NCI-H1092 (cell line): ENCODE measurements at regions not wholly inside any gene's neighbourhood (a gene's known extent, or its start where the extent isn't known, plus 50 kb on each side); places are given as distances from the start of the nearest gene placed in this dataset.

Experiments
- DNase-seq: peaks from one replicate; lab custom pipeline; 2025; lab: John Stamatoyannopoulos, UW

DNA sequence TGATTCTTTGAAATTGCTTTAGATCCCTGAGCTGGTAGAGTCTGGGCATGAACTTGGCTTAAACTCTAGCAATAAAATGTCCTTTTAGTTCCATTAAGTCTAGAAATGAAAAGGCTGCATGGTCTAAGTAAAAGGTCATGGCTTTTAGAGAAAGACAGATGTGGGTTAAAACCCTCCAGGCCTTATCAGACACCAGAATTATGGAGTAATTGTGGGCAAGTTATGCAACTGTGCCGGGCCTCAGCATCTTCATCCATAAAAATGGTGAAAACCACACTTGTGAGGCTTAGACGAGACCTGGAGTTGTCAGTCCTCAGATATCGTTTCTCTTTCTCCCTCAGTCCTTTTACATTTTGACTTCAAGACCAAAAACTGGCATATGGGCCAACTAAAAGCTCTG, 597.9 kb upstream of the KIRREL3 start:
- DNase-seq, result no peak

DNA sequence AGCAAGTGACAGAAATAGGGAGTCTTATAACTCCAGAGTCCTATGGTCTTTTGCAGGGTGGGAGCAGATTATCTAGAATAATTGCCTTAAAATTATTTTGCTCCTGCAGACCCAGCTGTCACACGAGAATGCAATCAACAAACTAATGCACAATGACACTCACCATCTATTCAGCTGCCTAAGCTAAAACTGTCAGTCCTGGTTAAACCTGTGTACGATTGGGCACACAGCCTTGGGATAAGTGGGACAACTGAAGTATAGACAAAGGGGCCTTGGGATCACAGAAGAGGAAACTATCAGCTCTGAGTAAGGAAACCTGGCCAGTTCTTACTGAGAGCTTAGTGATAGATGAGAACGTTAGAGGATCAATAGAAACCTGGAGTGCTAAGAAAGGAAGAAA, 595.9 kb upstream of the KIRREL3 start:
- DNase-seq, result no peak

DNA sequence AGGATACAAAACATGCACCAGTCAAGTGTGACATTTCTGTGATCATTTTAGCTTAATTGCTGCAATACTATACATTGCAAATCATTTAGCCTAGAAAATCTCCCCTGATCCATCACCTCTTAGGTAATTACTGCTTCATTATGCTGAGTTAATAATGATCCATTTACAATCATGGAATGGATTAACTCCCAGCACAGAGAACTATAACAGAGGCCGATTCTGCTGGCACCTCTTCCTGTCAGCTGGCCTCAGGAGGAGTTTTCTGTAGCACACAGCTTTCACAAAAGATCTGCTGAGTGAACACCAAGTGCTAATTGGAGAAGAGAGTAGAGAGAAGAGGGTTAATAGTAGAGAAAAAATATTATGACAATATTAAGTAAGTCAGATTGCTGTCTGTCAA, 591.8 kb upstream of the KIRREL3 start:
- no peak for DNase-seq

DNA sequence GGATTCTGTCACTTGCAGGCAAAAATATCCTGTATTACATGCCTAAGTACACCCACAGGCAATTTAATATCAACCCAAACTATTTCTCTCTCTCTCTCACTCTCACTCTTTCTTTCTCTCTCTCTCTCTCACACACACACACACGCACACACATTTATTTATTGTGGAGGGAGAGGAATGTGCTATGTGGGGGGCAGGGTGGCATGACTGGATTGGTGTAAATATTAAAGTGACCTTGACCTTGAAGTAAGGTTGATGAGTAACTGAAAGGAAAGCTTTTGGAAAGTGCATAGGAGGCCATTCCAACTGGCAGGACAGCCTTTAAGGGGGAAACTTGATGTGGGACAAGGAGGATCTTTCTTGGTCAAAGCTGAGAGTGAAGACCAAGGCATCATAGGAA, 589.7 kb upstream of the KIRREL3 start:
- DNase-seq, result no peak

DNA sequence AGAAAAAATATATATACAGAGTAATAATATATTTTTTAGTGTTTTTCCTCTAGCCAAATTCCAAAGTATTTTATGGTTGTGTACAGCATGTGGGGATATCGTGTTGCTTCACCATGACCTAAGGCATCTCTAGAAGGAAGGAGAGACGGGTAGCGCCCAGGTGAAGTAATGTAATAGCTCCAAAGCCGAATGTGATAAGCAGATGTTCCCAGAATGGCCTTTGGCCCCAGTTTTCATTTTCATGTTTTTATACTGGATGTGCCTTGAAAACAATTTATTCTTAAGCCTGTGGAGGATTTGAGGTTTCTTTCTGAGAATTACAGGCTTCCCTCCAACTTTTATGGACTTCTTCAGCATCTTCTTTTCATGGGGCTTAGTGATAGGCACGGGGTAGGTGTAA, 587.9 kb upstream of the KIRREL3 start:
- DNase-seq, result no peak

DNA sequence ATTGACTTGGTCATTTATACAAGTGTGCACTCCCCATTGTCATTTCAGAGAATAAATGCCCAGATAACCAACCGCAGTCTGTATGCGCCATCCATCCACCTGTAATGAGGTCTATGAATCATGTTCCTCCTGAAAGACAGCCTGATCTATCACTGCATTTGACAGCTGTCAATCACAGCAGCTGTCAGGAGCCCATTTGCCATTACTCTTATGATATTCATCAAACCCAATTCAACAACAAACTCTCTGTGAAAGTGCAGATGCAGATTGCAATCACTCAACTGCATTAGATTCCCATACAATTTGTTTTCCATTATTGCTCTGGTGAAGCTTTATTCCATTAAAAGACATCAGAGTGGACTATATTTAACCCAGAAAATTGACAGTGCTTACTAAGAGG, 586.9 kb upstream of the KIRREL3 start:
- no peak for DNase-seq

DNA sequence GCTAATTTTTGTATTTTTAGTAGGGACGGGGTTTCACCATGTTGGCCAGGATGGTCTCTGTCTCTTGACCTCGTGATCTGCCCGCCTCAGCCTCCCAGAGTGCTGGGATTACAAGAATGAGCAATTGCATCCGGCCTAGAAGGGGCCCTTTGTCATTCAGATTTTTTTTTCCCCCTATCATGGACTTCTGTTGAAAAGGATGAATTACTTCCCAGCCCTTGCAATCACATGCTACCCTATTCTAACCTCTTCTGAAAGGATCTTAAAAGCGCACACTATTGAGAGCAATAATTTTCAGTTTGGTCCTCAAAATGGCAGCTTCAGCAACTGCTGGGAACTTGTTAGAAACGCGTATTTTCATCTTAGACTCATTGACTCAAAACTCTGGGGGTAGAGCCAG, 575.6 kb upstream of the KIRREL3 start:
- no peak for DNase-seq

DNA sequence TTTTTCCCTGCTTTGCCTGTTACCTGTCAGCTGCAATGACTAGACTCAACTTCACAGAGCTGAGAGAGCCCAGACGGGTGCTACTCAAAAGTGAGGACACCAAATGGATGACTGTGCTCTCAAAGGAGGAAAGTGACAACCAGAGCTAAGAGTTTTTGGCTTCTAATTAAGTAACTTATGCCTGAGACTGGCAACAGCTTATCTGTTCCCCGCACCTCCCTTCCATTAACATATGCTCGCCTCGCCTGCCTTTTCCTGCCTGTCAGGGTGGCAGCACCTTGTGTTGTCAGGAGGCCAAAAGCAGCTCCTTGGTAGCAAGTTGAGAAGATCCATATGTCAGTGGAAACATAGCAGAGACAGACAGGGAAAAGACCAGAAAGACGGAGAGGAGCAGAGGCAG, 573.9 kb upstream of the KIRREL3 start:
- DNase-seq, result no peak

DNA sequence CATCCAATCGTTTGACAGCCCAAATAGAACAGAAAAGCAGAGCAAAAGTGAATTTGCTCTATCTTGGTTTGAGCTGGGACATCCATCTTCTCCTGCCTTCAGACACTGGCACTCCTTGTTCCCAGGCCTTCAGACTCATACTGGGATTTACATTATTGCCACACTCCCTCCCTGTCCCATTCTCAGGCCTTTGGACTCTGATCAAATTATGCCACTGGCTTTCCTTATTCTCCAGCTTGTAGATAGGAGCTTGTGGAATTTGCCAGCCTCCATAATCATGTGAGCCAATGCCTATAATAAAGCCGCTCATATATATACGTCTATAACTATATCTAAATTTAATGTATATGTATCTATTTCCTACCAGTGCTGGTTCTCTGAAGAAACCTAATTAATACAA, 568.3 kb upstream of the KIRREL3 start:
- DNase-seq, result no peak

DNA sequence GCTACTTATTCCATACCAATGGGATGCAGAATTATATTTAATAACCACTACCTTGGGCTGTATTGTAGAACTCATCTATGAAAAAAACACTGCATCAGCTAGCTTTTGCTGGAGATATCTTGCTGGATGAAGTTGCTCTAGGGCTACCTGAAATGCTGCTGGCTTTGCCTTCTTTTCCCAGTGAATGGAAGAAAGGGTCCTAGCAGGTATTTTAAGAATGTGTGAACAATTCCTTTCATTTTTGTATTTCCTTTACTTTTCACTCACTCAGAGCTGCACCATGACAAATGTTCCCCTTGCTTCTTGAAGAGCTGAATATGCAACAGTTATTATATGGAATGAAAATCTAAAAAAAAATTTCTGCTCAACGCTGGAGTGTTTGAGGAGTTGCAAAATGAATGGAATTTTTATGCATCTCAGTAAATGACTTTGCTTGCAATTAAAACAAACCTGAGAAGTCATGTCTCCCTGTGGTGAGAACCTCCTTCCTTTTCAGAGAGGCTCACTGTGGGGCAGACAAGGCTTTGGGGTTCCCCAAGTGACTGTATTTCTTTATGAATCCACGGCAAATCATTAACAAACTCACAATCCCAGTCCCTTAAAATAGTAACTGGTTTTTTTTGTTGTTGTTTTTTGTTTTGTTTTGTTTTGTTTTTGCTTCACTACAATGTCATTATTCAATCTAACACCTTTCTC, 566.8 kb upstream of the KIRREL3 start:
- no peak for DNase-seq

DNA sequence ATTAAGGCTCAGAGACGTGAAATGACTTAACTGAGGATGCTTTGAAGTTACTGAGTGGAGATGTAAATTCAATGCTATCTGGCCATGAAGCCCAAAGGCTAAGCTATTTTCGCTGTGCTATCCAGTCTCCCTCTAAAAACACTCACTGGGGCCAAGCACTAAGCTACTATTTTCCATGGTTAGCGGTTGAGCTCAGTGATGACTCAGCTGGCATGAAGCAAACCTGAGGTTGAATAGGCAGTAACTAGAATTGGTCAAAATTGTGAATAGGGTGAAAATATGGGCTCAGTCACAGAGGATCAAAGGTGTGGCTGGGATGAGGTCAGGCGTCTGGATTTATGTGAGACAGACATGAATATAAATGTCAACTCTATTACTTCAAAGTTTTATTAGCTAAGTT, 564.2 kb upstream of the KIRREL3 start:
- DNase-seq, result no peak

DNA sequence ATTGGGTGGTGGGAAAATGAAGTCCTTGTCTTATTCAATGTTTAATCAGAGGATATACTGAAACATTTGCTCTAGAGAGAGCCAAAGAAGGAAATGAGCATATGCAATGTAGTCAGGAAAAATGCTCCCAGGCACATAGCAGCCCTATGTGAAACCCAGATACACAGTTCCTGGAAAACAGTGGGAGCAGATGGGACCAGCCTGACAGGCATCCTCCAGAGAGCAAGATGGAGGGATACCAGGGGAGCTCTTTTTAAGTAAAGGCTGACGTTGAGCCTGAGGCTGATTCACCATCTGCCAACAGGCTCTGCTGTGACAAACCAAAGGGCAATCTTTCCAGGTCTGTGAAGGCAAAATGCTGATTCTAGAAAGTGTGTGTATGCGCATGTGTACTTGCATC, 559.4 kb upstream of the KIRREL3 start:
- DNase-seq, result no peak

DNA sequence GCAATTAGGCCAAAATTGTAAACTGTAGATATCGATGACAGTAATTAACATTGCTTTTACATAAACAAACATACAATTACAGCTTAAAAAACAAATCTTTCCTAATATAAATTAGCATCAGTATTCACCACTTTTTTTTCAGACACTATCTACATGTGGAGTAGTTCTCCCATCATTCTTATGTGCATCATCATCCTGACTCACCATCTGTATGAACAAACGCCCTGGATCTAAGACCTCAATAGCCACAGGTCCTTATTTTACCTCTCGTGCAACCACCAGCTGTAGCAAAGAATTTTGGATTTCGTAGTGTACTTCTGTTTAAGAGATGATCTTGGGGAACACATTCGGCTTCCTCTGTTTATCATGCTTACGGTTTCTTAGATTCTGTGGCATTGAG, 551.9 kb upstream of the KIRREL3 start:
- no peak for DNase-seq

DNA sequence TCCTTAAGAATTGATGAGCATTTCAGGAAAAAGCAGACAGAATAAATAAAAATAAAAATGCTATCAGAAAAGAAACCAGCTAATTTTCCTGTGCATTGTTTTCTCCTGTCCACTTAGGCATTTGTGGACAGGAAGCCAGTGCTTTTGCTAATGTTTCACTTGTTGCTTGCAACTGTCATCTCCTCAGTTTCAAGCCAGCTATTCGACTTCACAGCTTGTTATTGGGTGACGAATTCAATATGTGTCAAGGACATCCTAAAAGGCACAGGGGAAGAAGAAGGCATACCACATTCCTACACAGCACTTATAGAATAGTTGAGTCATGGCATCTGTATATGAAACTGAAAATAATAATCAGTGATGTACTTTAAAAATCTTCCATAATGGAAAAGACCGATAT, 530.6 kb upstream of the KIRREL3 start:
- DNase-seq, result no peak

DNA sequence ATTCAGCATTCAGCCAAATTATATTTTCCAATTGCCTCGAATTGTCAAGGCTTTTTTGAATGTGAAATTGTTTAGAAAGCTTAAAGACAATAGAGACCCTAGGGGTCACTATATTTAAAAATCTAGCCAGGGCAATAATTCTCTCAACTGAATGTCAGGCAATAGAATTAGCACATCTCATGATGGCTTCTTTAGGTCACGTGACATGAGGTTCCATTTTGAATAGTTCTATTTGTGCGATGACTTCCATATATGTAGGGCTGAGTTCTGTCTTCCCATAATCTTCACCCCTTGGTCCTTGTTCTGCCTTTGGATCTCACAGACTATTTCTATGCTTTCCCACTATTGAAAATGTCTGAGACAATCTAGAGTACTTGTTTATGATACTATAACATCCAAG, 527.7 kb upstream of the KIRREL3 start:
- no peak for DNase-seq

DNA sequence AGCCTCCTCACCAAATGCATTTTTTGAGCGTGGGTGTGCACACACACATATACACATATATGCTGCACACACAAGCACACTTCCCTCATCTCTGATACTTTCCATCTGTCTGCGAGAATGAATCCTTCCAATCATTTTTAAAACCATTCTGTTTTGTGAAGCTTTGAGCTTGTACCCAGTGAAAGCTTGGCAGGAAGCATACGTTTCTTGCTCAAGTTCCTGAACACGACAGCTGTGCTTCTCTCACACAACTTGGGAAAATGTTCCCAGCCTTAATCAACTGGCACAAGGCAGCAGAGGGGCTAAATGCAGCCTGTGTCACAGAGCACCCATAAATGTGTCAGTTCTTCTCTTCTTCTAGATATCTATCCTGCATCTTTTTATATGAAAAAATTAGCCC, 524.0 kb upstream of the KIRREL3 start:
- no peak for DNase-seq

DNA sequence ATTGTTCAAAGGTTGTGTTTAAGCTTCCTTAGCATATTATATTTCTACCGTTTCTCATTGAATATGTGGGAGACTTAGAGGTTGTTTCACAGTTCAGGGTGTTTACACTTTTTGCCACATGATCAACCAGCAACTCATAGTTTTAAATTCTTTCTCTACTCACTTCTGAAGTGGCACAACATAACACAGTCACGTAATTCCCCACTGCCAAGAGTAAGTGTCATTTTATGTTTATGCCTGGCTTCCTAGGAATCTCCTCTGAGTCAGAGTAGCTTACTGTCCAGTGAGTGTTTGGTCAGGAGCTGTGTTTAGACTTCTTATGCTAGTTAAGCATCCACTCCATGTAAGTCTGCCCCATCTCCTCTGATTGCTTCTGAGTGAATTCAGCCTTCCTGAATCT, 520.8 kb upstream of the KIRREL3 start:
- no peak for DNase-seq

DNA sequence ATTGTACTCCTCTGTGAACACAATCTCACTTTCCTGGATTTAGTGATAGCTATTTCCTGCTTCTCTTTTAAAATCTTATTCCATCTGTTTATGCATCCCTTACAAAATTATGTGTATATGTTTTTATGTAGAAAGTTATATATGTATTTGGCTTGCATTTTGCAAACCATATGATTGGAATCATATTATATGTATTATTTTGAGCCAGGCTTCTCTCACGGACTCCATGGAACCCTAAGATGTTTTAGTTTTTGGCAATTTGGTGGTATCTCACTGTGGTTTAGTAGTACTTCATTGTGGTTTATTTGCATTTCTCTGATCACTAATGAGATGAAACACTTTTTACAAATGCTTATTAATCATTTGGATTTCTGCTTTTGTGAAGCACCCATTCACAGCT, 507.3 kb upstream of the KIRREL3 start:
- no peak for DNase-seq

DNA sequence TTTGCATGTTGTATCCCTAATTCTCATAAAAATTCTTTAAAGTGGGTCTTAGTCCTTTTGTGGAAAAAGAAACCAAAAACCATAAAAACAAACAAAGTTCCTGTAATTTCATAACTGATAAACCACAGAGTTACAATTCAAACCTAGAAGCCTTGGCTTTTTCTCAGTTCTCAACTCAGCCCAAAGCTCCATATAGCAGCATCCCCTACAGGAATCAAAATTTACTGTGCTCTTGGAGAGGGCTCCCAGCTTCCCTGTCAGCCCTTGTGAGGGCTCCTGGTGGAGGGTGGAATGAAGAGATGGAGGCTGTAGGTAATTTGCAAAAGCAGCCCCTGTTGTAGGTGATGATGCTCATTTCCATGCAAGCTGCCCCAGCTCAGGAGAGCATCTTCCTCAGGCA, 506.1 kb upstream of the KIRREL3 start:
- DNase-seq, result no peak

DNA sequence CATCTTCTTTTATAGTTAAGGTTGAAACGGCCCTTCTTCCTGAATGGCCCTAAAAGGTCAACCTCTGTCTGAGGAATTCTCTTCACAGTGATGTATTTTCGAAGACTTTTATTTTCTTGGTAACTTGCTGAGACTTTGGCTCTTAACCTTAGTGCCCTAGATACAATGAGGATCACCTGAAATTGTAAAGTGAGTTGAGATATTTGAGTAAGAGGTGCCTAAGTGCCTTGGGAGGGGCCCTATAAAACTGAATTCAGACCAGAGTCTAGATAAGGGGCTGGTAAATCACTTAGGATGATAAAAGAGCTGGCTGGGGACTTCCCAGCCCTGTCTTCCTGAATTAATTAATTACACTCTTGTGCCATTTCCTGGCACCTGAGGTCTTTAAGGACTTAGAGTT, 505.6 kb upstream of the KIRREL3 start:
- no peak for DNase-seq

DNA sequence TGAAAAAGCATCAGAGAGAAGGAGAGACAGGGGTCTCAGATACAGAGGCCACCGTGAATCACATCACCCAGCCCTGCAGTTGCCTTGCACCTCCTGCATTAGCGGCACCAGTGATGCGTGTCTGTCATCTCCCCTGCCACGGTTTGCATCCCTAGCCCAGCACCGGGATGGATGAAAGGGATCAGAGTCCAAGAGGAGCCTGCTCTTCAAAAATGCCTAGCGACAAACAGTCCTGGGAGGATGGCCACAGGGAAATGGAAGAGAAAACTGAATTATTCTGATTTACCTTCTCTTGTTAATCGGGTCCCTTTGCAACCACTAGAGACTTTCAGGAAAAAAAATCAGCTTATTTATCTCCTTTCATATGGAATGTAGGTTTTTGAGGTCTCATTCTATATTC, 495.6 kb upstream of the KIRREL3 start:
- DNase-seq, result no peak

DNA sequence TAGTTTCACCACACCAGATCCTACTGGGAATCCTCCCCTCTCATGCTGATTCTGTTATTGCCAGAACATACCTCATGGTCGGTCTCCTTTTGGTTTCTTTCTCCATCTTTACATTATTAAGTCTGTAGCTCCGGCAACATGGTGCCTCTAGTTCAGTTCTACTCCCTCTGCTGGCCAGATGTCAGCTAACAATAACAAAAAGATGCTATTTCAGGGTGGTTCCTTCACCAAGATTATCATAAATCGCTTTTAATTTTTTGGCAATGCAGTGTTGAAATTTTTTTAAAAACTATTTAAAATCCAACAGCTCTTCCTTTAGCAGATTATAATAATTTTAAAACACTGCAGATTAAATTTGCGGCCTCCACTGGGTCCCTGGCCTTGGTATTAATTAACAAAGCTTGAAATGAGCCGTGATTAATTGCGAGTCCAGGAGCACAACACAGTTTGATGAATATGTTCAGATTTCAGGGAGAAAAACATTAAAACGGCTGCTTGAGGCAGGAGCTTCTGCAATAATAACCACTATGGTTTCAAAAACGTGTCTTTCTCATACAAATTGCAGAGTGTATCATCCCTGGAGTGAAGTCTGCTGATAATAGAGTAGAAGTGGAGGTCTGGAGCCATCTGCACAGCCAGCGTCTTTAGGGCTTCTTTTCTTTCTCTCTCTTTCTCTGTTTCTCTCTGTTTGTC, 492.9 kb upstream of the KIRREL3 start:
- peak; percentile 19 for DNase-seq

DNA sequence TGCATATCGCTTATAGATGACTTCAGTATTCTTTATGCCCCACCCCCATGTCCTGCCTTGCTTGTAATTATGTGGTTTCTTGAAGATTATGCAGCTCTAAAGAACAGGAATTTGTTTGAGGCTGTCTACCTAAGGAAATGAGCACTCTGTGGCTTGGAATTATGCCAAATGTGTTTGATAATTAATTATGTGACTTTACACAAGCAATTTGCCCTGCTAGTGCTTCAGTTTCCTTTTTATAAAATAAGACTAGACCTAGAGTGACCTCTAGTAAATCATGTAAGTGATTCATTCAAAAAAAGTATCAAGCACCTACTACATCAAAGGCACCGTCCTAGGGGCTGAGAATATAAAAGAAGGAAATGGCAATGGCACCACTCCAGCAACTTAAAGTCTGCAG, 491.5 kb upstream of the KIRREL3 start:
- no peak for DNase-seq

DNA sequence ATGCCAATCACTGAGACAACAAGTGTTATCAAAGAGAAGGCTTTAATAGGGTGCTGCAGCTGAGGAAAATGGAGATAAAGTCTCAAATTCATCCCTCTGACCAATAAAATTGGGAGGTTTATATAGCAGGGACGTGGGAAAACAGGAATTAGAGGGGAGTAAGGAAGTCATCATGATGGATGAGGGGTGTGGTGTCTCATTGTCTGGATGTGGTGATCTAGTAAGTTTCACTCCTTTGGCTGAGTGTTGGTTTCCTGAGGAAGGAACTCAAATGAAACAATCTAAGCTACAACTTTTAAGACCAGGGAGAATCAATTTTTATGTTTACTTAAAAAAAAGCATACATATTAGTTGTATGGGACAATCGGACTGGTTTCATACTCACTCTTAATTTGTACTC, 491.0 kb upstream of the KIRREL3 start:
- no peak for DNase-seq
